Natural killer cell (primary cell): ENCODE measurements at regions not wholly inside any gene's neighbourhood (a gene's known extent, or its start where the extent isn't known, plus 50 kb on each side); places are given as distances from the start of the nearest gene placed in this dataset.
"Not testable (repeated sequence)": the region's sequence is repeated elsewhere in the genome, so short reads cannot be mapped to it uniquely, and the experiment has no call there.

ENCODE experiments used
- ATAC-seq, 3 donors: fragments of 150-1000 bp in 2 of 3; fragments of 200-7000 bp in 1 of 3; cut with Tn5 transposase; 1 replicate in 1 of 3; 2 replicates in 2 of 3; pipeline ENCODE4 v1.10.0; 2021; ENCODE audit warnings: mild to moderate bottlenecking in 2 of 3, moderate library complexity in 2 of 3
- DNase-seq, 2 donors: peaks; one replicate each; pipeline versions ENCODE4 v3.0.0 to v3.0.0-alpha.2; 2013 to 2021; ENCODE audit warnings: mixed read lengths in 1 of 2
- H3K27ac ChIP-seq: one replicate; pipeline ENCODE4 v1.5.1; 2013; ENCODE audit warnings: mild to moderate bottlenecking, low read length
- H3K27me3 ChIP-seq: one replicate; pipeline ENCODE4 v1.6.1; 2013; ENCODE audit warnings: low read length; ENCODE audit not compliant: control insufficient read depth, insufficient read depth
- H3K36me3 ChIP-seq: one replicate; pipeline ENCODE4 v1.6.1; 2013; ENCODE audit warnings: low read length; ENCODE audit not compliant: control insufficient read depth, insufficient read depth
- H3K4me1 ChIP-seq: one replicate; pipeline ENCODE4 v1.6.1; 2013; ENCODE audit warnings: low read length; ENCODE audit not compliant: control insufficient read depth, insufficient read depth
- H3K4me3 ChIP-seq: one replicate; pipeline ENCODE4 v1.5.1; 2013; ENCODE audit warnings: low read length
- H3K9me3 ChIP-seq: one replicate; pipeline ENCODE4 v1.6.1; 2013; ENCODE audit warnings: low read length; ENCODE audit not compliant: control insufficient read depth, insufficient read depth
- H3K27ac Mint-ChIP-seq, 2 donors: one replicate each; pipeline ENCODE4 v1.8.0; 2022; ENCODE audit warnings: mild to moderate bottlenecking in 2 of 2, mixed read lengths in 2 of 2, moderate library complexity in 1 of 2
- H3K27me3 Mint-ChIP-seq, 2 donors: one replicate each; pipeline ENCODE4 v1.8.0; 2022; ENCODE audit warnings: low read depth in 2 of 2, mixed read lengths in 2 of 2
- H3K36me3 Mint-ChIP-seq: one replicate; pipeline ENCODE4 v1.8.0; 2022; ENCODE audit warnings: mixed read lengths
- H3K4me1 Mint-ChIP-seq, 2 donors: one replicate each; pipeline ENCODE4 v1.8.0; 2022; ENCODE audit warnings: mixed read lengths in 2 of 2
- H3K4me3 Mint-ChIP-seq: one replicate; pipeline ENCODE4 v1.8.0; 2022; ENCODE audit warnings: mild to moderate bottlenecking, moderate library complexity, mixed read lengths
- H3K9me3 Mint-ChIP-seq, 2 donors: one replicate each; pipeline ENCODE4 v1.8.0; 2022; ENCODE audit warnings: mixed read lengths in 2 of 2
- WGBS: methylation state at CpG from one replicate; pipeline ENCODE4 v1.1.7; 2013; ENCODE audit warnings: missing lambda C conversion rate; ENCODE audit not compliant: insufficient coverage; 5-methylcytosine and 5-hydroxymethylcytosine counted together
- intact Hi-C: fragments of 100-400 bp; cut with micrococcal nuclease; formaldehyde crosslinking; loops from one replicate; pipeline ENCODE4 v1.14.2; 2022
- TF ChIP-seq, protein P1 (sequence below): fragments of 200-600 bp; IDR thresholded peaks from one replicate; pipeline ENCODE4 v1.8.0; 2022; ENCODE audit warnings: antibody characterized with exemption

DNA sequence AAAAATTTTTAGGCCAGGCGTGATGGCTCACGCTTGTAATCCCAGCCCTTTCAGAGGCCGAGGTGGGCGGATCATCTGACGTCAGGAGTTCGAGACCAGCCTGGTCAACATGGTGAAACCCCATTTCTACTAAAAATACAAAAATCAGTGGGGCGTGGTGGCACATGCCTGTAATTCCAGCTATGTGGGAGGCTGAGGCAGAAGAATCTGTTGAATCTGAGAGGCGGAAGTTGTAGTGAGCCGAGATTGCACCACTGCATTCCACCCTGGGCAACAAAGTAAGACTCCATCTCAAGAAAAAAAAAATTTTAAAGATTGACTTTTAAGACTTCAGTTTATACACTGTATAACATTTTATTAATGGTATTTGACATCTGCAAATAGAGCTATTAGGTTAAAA, 60.1 kb upstream of the GNAQ start:
- H3K4me1 Mint-ChIP-seq = no peaks in the 10 kb centered on the region
- no peaks in the 10 kb centered on the region for H3K9me3 Mint-ChIP-seq
- H3K27ac Mint-ChIP-seq = no peak overlapping the region
- no peaks in the 10 kb centered on the region for H3K36me3 Mint-ChIP-seq
- no peak overlapping the region for H3K4me3 ChIP-seq
- no peak overlapping the region for H3K4me3 Mint-ChIP-seq
- peaks cover 0 to 1% of the 10 kb centered on the region in 2 donors for H3K27me3 Mint-ChIP-seq
- TF ChIP-seq, protein P1, sequence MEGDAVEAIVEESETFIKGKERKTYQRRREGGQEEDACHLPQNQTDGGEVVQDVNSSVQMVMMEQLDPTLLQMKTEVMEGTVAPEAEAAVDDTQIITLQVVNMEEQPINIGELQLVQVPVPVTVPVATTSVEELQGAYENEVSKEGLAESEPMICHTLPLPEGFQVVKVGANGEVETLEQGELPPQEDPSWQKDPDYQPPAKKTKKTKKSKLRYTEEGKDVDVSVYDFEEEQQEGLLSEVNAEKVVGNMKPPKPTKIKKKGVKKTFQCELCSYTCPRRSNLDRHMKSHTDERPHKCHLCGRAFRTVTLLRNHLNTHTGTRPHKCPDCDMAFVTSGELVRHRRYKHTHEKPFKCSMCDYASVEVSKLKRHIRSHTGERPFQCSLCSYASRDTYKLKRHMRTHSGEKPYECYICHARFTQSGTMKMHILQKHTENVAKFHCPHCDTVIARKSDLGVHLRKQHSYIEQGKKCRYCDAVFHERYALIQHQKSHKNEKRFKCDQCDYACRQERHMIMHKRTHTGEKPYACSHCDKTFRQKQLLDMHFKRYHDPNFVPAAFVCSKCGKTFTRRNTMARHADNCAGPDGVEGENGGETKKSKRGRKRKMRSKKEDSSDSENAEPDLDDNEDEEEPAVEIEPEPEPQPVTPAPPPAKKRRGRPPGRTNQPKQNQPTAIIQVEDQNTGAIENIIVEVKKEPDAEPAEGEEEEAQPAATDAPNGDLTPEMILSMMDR = no peak
- no peaks in the 10 kb centered on the region for H3K9me3 ChIP-seq
- no peaks in the 10 kb centered on the region for H3K4me1 ChIP-seq
- no peak for ATAC-seq
- 92% methylated on average over 9 of the region's 9 CpGs for WGBS
- no peaks in the 10 kb centered on the region for H3K27me3 ChIP-seq
- DNase-seq = no peak
- intact Hi-C loops = no loop called here
- H3K36me3 ChIP-seq = no peaks in the 10 kb centered on the region
- H3K27ac ChIP-seq = no peak overlapping the region

DNA sequence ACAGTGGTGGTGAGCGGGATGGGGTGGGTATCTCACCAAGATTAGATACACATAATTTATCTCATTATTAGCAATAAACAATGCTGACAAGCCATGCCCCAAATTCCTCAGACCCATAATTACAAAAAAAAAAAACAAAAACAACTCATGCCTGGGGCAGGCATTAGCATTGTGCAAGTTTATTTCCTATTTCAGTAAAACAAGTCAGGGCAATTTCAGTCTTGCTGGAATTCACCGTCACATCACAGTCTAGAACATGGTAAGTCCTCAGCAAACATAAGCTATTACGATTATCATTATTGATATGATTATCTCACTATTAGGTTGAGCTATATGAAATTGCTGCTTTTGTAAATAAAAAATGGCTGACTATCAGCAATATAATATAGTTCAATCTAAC, 57.5 kb upstream of the GNAQ start:
- Mint-ChIP-seq H3K36me3 (no peaks in the 10 kb centered on the region), H3K9me3 (no peaks in the 10 kb centered on the region), H3K27ac (no peak overlapping the region), H3K4me1 (no peaks in the 10 kb centered on the region), H3K4me3 (no peak overlapping the region), H3K27me3 (peaks cover 0 to 12% of the 10 kb centered on the region in 2 donors)
- Histone ChIP-seq H3K4me3 (no peak overlapping the region), H3K4me1 (no peaks in the 10 kb centered on the region), H3K9me3 (no peaks in the 10 kb centered on the region), H3K27me3 (no peaks in the 10 kb centered on the region), H3K36me3 (no peaks in the 10 kb centered on the region), H3K27ac (no peak overlapping the region)
- intact Hi-C loops = no loop called here
- TF ChIP-seq, protein P1 = no peak
- no CpG with 5 or more reads among the region's 3 CpGs for WGBS
- DNase-seq (no peak), ATAC-seq (no peak)

DNA sequence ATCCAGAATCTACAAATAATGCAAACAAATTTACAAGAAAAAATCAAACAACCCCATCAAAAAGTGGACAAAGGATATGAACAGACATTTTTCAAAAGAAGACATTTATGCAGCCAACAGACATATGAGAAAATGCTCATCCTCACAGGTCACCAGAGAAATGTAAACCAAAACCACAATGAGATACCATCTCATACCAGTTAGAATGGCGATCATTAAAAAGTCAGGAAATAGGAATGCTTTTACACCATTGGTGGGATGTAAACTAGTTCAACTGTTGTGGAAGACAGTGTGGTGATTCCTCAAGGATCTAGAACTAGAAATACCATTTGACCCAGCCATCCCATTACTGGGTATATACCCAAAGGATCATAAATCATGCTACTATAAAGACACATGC, 56.6 kb upstream of the GNAQ start:
- ATAC-seq, H3K9me3 ChIP-seq, H3K4me3 ChIP-seq, intact Hi-C loops, H3K36me3 Mint-ChIP-seq, H3K4me1 Mint-ChIP-seq, H3K27ac Mint-ChIP-seq, H3K27ac ChIP-seq, H3K27me3 ChIP-seq, DNase-seq, H3K4me3 Mint-ChIP-seq, H3K36me3 ChIP-seq, H3K9me3 Mint-ChIP-seq, H3K4me1 ChIP-seq: not testable (repeated sequence)
- H3K27me3 Mint-ChIP-seq = peaks cover 0 to 12% of the 10 kb centered on the region in 2 donors
- no CpG with 5 or more reads among the region's 1 CpG for WGBS
